ENCODE measurements at regions not wholly inside any gene's neighbourhood (a gene's known extent, or its start where the extent isn't known, plus 50 kb on each side); places are given as distances from the start of the nearest gene placed in this dataset.

DNA sequence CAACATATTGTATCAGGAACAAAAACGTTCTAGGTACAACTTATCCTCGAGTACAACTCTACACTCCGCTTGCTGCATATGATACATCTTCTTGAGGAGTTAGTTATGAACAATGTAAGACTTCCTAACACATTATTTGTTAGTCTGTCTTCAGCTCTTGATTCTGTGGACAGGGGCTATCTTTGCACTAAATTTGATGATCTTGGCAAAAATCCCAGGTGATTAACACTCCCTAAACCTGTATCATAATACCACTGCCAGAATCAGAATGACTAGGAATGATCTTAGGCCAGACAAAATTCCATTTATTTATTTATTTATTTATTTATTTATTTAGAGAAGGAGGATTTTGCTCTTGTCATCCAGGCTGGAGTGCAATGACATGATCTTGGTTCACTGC, 108.7 kb upstream of the AUTS2 start:
- Histone ChIP-seq H3K27me3 (ENCODE audit: control insufficient read depth, insufficient read depth, low read length) (no peaks in the 10 kb centered on the region), H3K4me1 (ENCODE audit: control insufficient read depth, insufficient read depth, low read length) (no peaks in the 10 kb centered on the region), H3K9me3 (ENCODE audit: control insufficient read depth, insufficient read depth, low read length) (no peaks in the 10 kb centered on the region), H3K27ac (ENCODE audit: low read length) (no peak overlapping the region), H3K4me3 (ENCODE audit: low read length) (no peak overlapping the region), H3K36me3 (ENCODE audit: control insufficient read depth, insufficient read depth, low read length) (no peaks in the 10 kb centered on the region)
- intact Hi-C loops (cut with micrococcal nuclease) = no loop called here
- no peak overlapping the region for H3K27ac Mint-ChIP-seq
- no peak for ATAC-seq
- H3K36me3 Mint-ChIP-seq = no peaks in the 10 kb centered on the region
- peaks cover 0 to 8% of the 10 kb centered on the region in 2 donors for H3K4me1 Mint-ChIP-seq
- no peak overlapping the region for H3K4me3 Mint-ChIP-seq
- no peak for DNase-seq
- peaks cover 0 to 3% of the 10 kb centered on the region in 2 donors for H3K27me3 Mint-ChIP-seq (ENCODE audit: low read depth in 2 of 2)
- H3K9me3 Mint-ChIP-seq = no peaks in the 10 kb centered on the region
- TF ChIP-seq, protein P1, sequence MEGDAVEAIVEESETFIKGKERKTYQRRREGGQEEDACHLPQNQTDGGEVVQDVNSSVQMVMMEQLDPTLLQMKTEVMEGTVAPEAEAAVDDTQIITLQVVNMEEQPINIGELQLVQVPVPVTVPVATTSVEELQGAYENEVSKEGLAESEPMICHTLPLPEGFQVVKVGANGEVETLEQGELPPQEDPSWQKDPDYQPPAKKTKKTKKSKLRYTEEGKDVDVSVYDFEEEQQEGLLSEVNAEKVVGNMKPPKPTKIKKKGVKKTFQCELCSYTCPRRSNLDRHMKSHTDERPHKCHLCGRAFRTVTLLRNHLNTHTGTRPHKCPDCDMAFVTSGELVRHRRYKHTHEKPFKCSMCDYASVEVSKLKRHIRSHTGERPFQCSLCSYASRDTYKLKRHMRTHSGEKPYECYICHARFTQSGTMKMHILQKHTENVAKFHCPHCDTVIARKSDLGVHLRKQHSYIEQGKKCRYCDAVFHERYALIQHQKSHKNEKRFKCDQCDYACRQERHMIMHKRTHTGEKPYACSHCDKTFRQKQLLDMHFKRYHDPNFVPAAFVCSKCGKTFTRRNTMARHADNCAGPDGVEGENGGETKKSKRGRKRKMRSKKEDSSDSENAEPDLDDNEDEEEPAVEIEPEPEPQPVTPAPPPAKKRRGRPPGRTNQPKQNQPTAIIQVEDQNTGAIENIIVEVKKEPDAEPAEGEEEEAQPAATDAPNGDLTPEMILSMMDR (IDR thresholded peaks at IDR 0.05) = no peak
- WGBS (ENCODE audit: insufficient coverage) = 97% methylated on average over 3 of the region's 3 CpGs

DNA sequence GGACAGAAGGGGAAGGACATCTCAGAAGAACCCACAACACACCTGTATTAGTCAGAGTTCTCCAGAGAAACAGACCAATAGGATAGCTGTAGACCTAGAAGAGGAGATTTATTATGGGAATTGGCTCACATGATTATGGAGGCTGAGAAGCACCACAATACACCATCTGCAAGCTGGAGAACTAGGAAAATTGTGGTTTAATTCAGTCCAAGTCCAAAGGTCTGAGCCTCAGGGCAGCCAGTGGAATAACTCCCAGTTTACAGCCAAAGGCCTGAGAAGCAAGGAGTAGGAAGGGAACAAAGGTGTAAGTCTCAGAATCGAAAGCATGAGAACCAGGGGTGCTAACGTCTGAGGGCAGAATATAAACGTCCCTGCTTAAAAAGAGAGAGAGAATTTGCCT, 99.6 kb upstream of the AUTS2 start:
- H3K9me3 Mint-ChIP-seq = peaks cover 0 to 3% of the 10 kb centered on the region in 2 donors
- Histone ChIP-seq H3K27ac (ENCODE audit: low read length) (no peak overlapping the region), H3K36me3 (ENCODE audit: control insufficient read depth, insufficient read depth, low read length) (no peaks in the 10 kb centered on the region), H3K4me3 (ENCODE audit: low read length) (no peak overlapping the region), H3K27me3 (ENCODE audit: control insufficient read depth, insufficient read depth, low read length) (no peaks in the 10 kb centered on the region), H3K4me1 (ENCODE audit: control insufficient read depth, insufficient read depth, low read length) (peaks cover 5% of the 10 kb centered on the region), H3K9me3 (ENCODE audit: control insufficient read depth, insufficient read depth, low read length) (peaks cover 3% of the 10 kb centered on the region)
- peaks cover 9 to 15% of the 10 kb centered on the region in 2 donors for H3K27me3 Mint-ChIP-seq (ENCODE audit: low read depth in 2 of 2)
- no peak overlapping the region for H3K4me3 Mint-ChIP-seq
- H3K36me3 Mint-ChIP-seq = no peaks in the 10 kb centered on the region
- intact Hi-C loops (cut with micrococcal nuclease) = no loop called here
- ATAC-seq (no peak), DNase-seq (no peak)
- TF ChIP-seq, protein P1 (IDR thresholded peaks at IDR 0.05) = no peak
- H3K4me1 Mint-ChIP-seq = no peaks in the 10 kb centered on the region
- no peak overlapping the region for H3K27ac Mint-ChIP-seq
- WGBS (ENCODE audit: insufficient coverage) = 91% methylated on average over 3 of the region's 3 CpGs

DNA sequence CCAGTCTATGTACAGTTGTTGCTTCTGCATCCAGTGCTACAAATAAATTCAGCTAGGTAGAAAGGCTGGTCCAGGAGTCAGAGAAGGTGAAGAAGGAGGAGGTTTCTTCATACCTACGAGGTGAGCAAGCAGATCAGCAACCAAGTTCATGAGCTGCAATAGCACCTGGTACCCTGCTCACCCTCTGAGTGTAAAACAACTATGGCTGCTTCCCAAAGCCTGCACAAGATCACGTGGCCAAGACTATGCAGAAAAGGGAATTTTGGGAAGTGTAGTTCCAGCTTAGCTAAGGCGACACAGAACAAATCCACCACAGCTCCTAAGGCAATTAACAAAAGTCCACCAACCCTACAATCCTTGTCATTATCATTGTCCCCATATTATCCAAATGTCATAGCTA, 95.9 kb upstream of the AUTS2 start:
- 91% methylated on average over 3 of the region's 3 CpGs for WGBS (ENCODE audit: insufficient coverage)
- TF ChIP-seq, protein P1 (IDR thresholded peaks at IDR 0.05) = no peak
- H3K9me3 ChIP-seq (ENCODE audit: control insufficient read depth, insufficient read depth, low read length) = peaks cover 3% of the 10 kb centered on the region
- DNase-seq (no peak), ATAC-seq (no peak)
- no peaks in the 10 kb centered on the region for H3K27me3 ChIP-seq (ENCODE audit: control insufficient read depth, insufficient read depth, low read length)
- no peaks in the 10 kb centered on the region for H3K4me1 ChIP-seq (ENCODE audit: control insufficient read depth, insufficient read depth, low read length)
- no peaks in the 10 kb centered on the region for H3K36me3 ChIP-seq (ENCODE audit: control insufficient read depth, insufficient read depth, low read length)
- no peak overlapping the region for H3K4me3 Mint-ChIP-seq
- intact Hi-C loops (cut with micrococcal nuclease) = no loop called here
- H3K27me3 Mint-ChIP-seq (ENCODE audit: low read depth in 2 of 2) = peaks cover 3 to 31% of the 10 kb centered on the region in 2 donors
- H3K4me3 ChIP-seq (ENCODE audit: low read length) = no peak overlapping the region
- H3K4me1 Mint-ChIP-seq = no peaks in the 10 kb centered on the region
- peaks cover 0 to 3% of the 10 kb centered on the region in 2 donors for H3K9me3 Mint-ChIP-seq
- H3K27ac Mint-ChIP-seq = no peak overlapping the region
- no peak overlapping the region for H3K27ac ChIP-seq (ENCODE audit: low read length)
- no peaks in the 10 kb centered on the region for H3K36me3 Mint-ChIP-seq

GRCh38 chr7:69504733-69505420, 93.4 kb upstream of the AUTS2 start:
- no peaks in the 10 kb centered on the region for H3K36me3 ChIP-seq (ENCODE audit: control insufficient read depth, insufficient read depth, low read length)
- Mint-ChIP-seq H3K36me3 (no peaks in the 10 kb centered on the region), H3K4me1 (no peaks in the 10 kb centered on the region), H3K27me3 (ENCODE audit: low read depth in 2 of 2) (peaks cover 3 to 31% of the 10 kb centered on the region in 2 donors), H3K27ac (no peak overlapping the region), H3K9me3 (no peaks in the 10 kb centered on the region), H3K4me3 (no peak overlapping the region)
- TF ChIP-seq, protein P1 (IDR thresholded peaks at IDR 0.05) = no peak
- DNase-seq = no peak
- H3K27ac ChIP-seq (ENCODE audit: low read length) = no peak overlapping the region
- WGBS (ENCODE audit: insufficient coverage) = 74% methylated on average over 7 of the region's 8 CpGs
- no peaks in the 10 kb centered on the region for H3K4me1 ChIP-seq (ENCODE audit: control insufficient read depth, insufficient read depth, low read length)
- no peaks in the 10 kb centered on the region for H3K9me3 ChIP-seq (ENCODE audit: control insufficient read depth, insufficient read depth, low read length)
- no peak for ATAC-seq
- intact Hi-C loops (cut with micrococcal nuclease) = no loop called here
- no peaks in the 10 kb centered on the region for H3K27me3 ChIP-seq (ENCODE audit: control insufficient read depth, insufficient read depth, low read length)
- H3K4me3 ChIP-seq (ENCODE audit: low read length) = no peak overlapping the region

Measured in natural killer cell (primary cell).